GM18858 (cell line): ENCODE measurements at regions not wholly inside any gene's neighbourhood (a gene's known extent, or its start where the extent isn't known, plus 50 kb on each side); places are given as distances from the start of the nearest gene placed in this dataset.

Experiments
- ATAC-seq: cut with Tn5 transposase; IDR thresholded peaks from one replicate; pipeline ENCODE4 v1.9.1; 2021; ENCODE audit not compliant: unreplicated experiment

DNA sequence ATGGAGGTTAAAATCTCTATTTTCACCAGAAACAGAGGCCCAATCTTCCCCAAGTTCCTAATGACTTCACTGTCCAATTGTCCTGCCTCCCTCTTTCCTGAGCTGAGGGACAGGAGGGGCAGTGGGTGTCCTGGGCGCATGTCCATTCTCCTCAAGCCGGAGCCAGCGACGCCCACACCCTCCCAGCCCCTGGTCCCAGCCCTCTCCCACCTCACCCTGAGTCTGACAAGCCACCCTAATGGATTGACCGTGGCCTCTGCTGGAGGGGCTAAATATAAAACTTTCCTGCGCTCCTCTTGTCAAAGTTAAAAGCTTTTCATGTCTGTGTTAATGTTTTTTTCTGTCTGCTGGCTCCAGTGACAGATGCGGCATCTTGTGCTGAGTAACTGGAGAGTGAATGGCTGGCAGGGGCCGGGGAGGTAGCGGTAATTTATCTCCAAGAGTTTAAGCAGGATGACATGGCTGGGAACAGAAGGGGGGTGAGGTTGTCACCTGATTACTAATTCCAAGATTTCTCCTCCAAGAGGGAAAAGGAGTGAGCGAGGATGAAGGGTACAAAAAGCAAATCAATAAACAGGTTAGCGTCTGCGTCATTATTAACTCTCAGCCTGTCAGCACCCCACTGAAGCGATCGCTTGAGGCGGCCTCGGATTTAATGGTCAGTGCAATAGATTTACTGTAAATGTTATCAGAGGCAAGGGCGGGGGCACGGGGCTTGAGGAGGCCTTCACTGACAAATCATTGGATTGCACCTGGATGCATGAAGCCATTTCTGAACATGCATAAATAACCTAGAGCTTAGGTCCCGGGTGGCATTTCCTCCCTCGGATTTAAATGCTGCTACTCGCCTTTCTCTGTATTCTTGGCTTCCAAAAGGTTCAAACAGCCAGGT, 118.1 kb upstream of the MAFB start:
- no peak for ATAC-seq

GRCh38 chr20:40807821-40808170, 118.8 kb upstream of the MAFB start:
- no peak for ATAC-seq

DNA sequence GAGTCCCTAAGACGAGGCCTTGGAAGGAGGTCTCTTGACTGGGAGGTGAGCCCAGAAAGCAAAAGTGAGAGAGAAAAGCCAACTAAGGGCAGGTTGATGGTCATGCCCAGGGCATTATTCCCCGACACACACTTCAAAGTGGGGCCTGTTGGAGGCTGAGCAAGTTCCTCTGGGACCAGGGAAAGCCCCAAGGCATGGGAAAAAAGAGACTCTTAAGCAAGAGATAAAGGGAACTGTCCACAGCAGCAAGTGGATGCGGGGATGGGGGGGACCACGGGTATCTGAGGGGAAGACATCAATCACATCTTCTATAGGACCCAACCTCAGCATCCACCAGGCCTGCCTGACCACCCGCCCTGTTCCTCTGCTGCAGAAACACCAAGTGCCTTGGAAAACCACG, 119.9 kb upstream of the MAFB start:
- no peak for ATAC-seq

DNA sequence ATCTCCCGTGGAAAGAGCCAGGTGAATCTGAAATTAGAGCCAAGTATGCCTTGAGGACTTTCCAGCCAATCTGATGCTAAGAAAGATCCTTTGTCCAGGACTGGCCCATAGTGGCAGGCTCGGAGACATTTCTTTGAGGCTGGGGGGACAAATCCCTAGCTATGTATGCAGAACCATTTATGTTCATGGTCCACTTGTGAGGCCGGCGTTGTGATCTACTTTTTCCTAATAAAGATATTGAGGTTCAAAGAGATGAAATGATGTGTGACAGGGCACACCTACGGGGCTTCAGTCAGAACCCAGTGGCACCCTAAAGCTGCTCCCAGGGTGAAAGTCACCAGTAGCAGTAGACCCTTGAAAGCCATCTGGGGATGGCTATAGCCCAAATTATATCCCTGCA, 120.3 kb upstream of the MAFB start:
- no peak for ATAC-seq

DNA sequence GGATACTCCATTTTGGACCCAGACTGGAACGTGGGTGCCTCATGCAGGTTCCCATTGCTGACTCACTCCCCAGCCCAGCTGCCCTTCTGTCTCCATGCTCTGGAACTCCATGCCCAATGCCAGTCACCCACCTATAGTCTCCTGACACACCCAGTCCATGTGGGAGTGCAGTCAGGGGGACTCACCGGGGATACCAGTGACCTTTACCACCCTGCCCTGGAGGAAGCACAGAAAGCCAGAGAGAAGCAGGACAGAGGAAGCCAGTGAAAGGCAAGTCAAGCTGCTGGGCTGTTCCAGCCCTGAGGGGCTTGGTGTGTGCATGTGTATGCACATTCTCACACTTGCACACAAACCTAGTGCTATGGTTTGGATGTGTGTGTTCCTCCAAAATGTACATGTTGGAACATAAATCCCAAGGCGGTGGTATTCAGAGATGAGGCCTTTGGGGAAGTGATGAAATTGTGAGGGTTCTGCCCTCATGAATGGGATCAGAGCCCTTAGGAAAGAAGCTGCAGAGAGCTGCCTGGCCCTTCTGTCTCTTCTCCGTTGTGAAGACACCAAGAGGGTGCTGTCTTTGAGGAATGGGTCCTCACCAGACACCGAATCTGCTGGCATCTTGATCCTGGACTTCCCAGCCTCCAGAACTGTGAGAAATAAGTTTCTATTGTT, 121.4 kb upstream of the MAFB start:
- no peak for ATAC-seq

DNA sequence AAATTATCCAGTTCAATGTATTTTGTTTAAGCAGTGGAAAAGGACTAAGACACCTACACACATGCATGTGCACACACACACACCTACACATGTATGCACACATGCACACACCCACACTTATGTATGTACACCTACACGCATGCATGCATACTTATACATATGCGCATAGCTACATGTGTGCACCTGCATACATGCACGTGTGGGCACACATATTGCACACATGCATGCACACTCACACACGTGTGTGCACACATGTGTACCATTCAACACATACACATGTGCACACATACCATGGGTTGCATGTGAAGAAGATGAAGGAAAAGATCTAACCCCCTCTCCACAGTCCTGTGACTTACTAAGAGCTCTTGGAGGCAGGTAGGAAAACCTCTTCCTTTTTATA, 122.0 kb upstream of the MAFB start:
- no peak for ATAC-seq

GRCh38 chr20:40811660-40812414, 122.8 kb upstream of the MAFB start:
- no peak for ATAC-seq

- ATAC-seq = no peak
Measured at GRCh38 chr20:40812415-40812925, 123.4 kb upstream of the MAFB start.

GRCh38 chr20:40813029-40813431, 124.0 kb upstream of the MAFB start:
- ATAC-seq = no peak

- no peak for ATAC-seq
Measured at GRCh38 chr20:40813708-40814630, 124.9 kb upstream of the MAFB start.

- ATAC-seq = no peak
Measured at GRCh38 chr20:40814631-40814960, 125.6 kb upstream of the MAFB start.

GRCh38 chr20:40815156-40816038, 126.4 kb upstream of the MAFB start:
- ATAC-seq = no peak

GRCh38 chr20:40816039-40816352, 127.0 kb upstream of the MAFB start:
- no peak for ATAC-seq

GRCh38 chr20:40821429-40821828, 132.4 kb upstream of the MAFB start:
- no peak for ATAC-seq

GRCh38 chr20:40826699-40827098, 137.7 kb upstream of the MAFB start:
- ATAC-seq = no peak

DNA sequence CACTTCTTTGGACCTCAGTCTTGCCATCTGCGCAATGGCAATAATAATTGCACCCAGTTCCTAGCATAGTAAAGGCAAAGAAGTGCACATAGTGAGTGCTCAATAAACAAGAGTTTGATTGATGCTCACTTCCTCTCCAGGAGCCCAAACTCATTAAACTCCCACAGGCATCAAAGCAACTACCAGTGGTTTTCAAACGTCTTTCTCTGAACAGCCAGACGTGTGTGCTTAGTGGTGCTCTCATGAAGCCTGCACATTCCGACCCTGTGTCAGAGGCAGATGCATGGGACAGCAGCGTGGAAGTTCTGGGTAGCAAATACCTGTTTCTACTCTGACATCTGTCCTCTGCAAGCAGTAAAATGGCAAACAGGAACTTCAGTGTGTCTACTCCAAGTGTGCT, 146.3 kb upstream of the MAFB start:
- no peak for ATAC-seq

DNA sequence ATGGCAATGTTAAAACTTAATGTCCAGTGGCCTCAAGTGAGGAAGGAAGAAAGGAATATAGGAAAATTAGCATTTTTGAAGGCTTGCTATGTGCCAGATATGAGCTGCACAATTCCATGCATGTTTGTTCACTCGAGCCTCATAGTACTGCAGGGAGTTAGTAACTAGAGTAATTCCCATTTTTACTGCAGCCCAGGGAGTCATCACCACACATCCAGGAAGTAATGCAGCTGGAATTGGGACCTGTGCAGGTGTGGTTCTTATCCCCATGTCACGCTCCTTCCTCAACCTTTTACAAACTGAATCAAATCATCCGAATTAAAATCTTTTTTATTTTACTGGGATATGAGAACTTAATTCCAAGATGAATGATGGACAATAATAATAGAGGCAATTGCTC, 149.5 kb upstream of the MAFB start:
- no peak for ATAC-seq

- no peak for ATAC-seq
Measured at GRCh38 chr20:40843251-40843650, 154.2 kb upstream of the MAFB start.

- no peak for ATAC-seq
Measured at GRCh38 chr20:40844332-40844731, 155.3 kb upstream of the MAFB start.

DNA sequence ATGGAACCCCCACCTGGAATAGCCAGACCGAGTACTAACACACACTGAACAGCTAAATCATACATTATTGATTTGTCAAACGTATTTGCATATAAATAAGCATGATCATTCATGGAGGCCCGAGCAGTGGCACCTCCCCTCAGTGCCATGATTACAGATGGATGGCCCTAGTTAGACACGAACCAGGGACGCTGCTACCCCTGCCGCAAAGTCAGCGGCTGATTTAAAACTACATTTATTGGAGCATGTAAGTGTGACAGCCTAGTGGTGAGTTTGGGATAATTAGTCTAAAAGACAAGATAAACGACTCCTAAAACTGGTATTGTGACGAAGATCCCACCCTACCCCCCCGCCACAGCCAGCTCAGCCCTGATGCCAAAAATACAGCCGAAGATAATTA, 159.1 kb upstream of the MAFB start:
- ATAC-seq = no peak
